DMS153 treated with DMSO at 0.1 percent for 48 hours (cell line): ENCODE measurements at regions not wholly inside any gene's neighbourhood (a gene's known extent, or its start where the extent isn't known, plus 50 kb on each side); places are given as distances from the start of the nearest gene placed in this dataset.

Experiments
- DNase-seq: peaks from one replicate; lab custom pipeline; 2025; ENCODE audit not compliant: unreplicated experiment; lab: John Stamatoyannopoulos, UW

GRCh38 chr10:108812296-108812695 is 1111.0 kb downstream of the XPNPEP1 start:
- no peak for DNase-seq

DNA sequence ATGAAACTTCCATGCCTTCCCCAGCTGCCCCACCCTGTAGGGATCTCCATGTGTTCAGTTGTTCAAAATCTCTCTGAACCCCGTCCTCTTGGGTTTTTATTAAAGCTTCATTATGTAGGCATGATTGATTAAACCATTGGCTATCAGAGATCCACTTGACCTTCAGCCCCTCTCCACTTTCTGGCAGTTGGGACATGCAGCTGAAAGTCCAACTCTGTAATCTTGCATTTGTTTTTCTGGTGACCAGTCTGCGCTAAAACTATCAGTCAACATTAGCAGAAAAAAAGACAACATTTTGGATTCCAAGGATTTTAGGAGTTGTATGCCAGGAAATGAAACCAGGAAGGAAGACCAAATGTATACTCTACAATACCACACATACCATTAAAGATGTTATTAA is 1115.1 kb downstream of the XPNPEP1 start:
- DNase-seq: no peak

GRCh38 chr10:108801775-108802517 is 1121.4 kb downstream of the XPNPEP1 start:
- no peak for DNase-seq

DNA sequence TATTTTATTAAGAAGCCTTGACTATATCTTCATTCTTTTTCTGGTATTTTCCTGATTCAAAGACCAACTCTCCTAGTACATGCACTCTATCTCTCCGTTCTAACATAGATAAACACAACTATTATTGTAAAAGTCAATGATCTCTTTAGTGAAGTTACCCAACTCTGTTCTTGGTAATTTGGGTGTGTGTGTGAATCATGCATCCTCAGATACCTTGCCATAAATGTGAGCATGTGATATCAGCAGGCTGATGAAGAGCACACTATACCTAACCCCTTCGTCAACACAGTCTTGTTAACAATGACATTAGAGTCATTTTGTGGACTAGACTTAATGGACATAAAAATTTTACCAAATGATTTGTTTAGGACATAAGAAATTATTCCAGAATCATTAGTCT is 1122.1 kb downstream of the XPNPEP1 start:
- DNase-seq: no peak

DNA sequence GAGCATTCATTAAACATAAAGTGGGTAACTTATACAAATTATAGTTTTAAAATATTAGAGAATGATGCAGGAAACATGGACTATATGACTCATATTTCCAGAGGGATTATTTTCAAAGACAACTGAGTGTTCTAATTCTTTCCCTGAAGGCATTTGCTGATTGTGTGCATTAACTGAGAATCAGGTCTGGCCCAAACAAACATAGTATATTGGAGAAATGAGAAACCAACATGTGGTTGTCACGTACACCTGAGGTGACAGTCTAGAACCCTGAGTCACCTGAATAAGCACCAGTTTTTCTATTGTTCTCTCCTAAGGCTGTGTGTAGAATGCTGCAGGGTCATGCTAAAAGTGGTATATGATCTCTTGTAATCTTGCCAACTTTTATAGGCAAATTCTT is 1125.7 kb downstream of the XPNPEP1 start:
- no peak for DNase-seq

DNA sequence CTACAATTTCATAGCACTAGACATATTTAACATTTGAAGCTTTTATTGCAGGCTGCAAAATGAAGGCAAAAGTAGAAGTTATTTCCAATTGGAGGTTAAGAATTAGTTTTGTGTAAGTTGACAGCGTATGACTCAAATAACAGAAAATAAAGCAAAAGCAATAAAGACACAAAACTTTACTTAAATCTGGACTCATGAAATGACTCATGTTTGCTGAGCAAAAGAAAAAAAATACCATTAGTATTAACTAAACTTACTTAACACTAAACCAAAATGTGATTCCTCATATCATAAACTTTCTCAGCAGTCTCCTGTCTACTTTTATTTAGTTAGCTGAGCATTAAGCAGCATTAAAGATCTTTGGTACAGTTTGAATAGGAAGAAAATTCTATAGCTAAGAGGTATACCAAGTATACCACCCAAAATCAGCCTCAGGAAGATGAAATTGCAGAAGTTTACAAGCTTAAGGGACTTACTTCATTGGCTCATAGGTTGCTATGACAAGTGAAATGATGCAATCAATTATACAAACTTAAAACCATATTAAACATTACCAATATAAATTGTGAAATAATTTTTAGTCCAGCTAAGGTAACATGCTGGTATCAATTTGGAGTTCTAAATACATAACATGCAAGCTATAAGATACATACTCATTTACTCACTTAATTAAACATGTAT is 1131.4 kb downstream of the XPNPEP1 start:
- DNase-seq: no peak

GRCh38 chr10:108791030-108791429 is 1132.3 kb downstream of the XPNPEP1 start:
- DNase-seq: no peak

DNA sequence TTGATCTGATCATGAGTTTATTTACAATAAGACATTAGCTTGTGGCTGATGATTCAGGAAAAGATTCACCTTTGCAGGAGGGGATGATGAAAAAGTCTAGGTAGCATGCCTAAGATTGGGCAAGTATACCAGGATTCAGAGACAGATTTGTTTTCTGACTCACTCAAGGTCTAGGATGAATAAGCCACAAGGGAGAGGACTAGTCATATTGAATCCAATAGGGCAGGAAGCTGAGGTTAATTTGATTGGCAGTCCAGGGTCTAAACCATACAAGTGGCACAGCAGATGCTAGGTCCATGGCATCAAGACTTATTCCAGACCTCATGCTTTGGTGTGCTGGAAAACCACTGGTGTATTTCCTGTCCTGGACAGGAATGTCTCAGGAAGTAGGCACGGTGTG is 1133.4 kb downstream of the XPNPEP1 start:
- DNase-seq: no peak

GRCh38 chr10:108789336-108789735 is 1134.0 kb downstream of the XPNPEP1 start:
- no peak for DNase-seq

GRCh38 chr10:108788891-108789290 is 1134.4 kb downstream of the XPNPEP1 start:
- no peak for DNase-seq

GRCh38 chr10:108787932-108788331 is 1135.4 kb downstream of the XPNPEP1 start:
- no peak for DNase-seq

GRCh38 chr10:108785011-108785410 is 1138.3 kb downstream of the XPNPEP1 start:
- DNase-seq: no peak

DNA sequence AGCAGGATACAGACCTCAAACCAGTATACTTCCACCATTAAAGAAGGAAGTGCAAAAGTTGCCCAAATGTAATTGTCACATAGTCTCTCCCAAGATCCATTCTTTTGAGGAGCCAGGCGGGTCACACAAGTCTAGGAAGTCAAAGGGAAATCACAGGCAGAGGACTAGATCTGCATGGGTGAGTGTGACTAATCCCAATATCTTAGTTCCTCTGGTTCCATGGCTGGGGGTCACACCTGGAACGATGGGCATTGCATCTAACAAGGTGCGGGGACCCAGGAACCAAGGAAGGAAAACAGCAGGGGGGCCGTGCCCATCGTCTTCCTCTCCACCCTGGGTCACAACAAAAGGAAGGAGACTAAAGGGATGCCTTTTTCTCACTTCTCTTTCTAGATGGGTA is 1138.8 kb downstream of the XPNPEP1 start:
- DNase-seq: no peak

- DNase-seq: peak; percentile 14
Measured at GRCh38 chr10:108783897-108784296, 1139.4 kb downstream of the XPNPEP1 start.

DNA sequence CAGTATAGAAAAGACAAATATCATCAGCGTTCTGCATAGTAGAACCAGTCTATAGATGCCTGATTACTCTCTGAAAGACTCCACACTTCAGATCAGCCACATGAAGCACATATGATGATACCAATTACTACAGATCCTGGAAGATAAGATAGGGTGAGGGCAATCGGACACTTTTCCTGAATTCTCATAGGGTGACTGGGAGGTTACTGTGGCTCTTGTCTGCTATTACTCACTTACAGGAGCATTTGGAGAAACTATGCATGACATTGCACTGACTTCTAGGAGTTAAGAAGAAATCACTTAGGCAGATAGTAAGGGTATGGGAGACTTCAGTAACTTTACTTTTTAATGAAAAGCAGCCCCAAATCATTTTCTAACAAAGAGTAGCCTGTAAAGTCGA is 1140.9 kb downstream of the XPNPEP1 start:
- DNase-seq: no peak

- no peak for DNase-seq
Measured at GRCh38 chr10:108779501-108779900, 1143.8 kb downstream of the XPNPEP1 start.

GRCh38 chr10:108775911-108776475 is 1147.3 kb downstream of the XPNPEP1 start:
- no peak for DNase-seq

DNA sequence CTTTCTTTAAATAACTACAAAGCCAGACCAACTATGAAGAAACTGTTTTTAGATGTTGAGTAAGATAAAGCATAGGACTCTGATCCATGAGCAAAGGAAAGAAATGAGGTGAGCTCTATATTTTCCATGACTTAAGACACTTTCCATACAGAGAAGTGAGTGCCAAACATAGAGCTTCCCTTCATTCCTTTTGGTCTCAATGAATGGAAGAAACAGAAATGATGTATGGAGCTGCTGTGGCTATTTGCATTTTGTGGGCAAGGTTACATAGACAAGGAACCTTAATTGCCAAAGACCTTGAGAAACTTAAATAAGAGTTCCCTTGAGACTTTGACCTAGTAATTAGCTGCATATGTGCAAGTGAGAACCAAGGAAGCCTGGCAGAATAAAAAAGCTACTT is 1152.2 kb downstream of the XPNPEP1 start:
- no peak for DNase-seq

GRCh38 chr10:108765794-108766193 is 1157.5 kb downstream of the XPNPEP1 start:
- no peak for DNase-seq

DNA sequence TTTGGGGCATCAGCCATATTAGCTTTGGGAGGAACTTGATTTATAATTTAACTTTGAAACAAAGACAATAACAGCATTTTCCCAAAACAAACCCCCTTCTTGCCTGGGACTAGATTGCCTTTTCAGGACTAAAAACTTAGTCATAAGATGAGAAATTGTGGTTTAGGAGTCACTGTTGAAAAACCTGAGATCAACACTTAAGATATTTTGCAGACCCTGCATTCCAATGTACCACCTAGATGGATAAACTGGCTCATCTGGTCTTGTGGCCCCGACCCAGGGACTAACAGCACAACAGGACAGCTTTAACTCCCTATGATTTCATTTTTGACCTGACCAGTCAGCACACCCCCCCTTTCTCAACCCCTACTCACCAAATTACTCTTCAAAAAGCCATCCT is 1165.4 kb downstream of the XPNPEP1 start:
- DNase-seq: no peak

DNA sequence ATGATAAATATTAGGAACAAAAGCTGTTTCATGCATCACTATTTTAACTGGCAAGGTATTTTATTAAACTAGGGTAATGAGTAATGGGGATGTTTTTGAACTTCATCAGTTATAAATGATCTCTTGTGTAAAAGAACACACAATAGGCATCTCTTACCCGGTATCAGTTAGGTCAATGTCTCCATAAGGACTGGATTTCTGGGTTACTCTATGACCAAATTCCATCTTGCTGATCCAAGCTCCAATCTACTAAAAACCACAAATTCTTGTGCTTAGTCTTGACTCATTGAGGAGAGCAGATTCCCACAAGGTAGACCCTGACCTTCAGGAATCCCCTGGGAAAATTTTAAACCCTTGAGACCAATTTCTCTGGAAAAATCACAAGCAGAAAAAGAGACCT is 1167.7 kb downstream of the XPNPEP1 start:
- no peak for DNase-seq

GRCh38 chr10:108753326-108753725 is 1170.0 kb downstream of the XPNPEP1 start:
- DNase-seq: no peak
